ENCODE measurements at regions not wholly inside any gene's neighbourhood (a gene's known extent, or its start where the extent isn't known, plus 50 kb on each side); places are given as distances from the start of the nearest gene placed in this dataset.

- no peak for DNase-seq (ENCODE audit: low read depth in 1 of 2, low spot score in 1 of 2)
These were observed 94.2 kb downstream of the TMEM174 start for GRCh38 chr5:73266925-73267765.

GRCh38 chr5:73266176-73266738 is 93.3 kb downstream of the TMEM174 start:
- no peak for DNase-seq (ENCODE audit: low read depth in 1 of 2, low spot score in 1 of 2)

GRCh38 chr5:73265641-73266040 is 92.6 kb downstream of the TMEM174 start:
- no peak for DNase-seq (ENCODE audit: low read depth in 1 of 2, low spot score in 1 of 2)

- no peak for DNase-seq (ENCODE audit: low read depth in 1 of 2, low spot score in 1 of 2)
These were observed 91.6 kb downstream of the TMEM174 start for GRCh38 chr5:73264631-73265030.

- DNase-seq (ENCODE audit: low read depth in 1 of 2, low spot score in 1 of 2): no peak
These were observed 90.2 kb downstream of the TMEM174 start for GRCh38 chr5:73263001-73263710.

- DNase-seq (ENCODE audit: low read depth in 1 of 2, low spot score in 1 of 2): no peak
These were observed 83.9 kb downstream of the TMEM174 start for GRCh38 chr5:73256862-73257261.

- no peak for DNase-seq (ENCODE audit: low read depth in 1 of 2, low spot score in 1 of 2)
These were observed 83.5 kb downstream of the TMEM174 start for GRCh38 chr5:73256462-73256861.

GRCh38 chr5:73256012-73256411 is 83.0 kb downstream of the TMEM174 start:
- no peak for DNase-seq (ENCODE audit: low read depth in 1 of 2, low spot score in 1 of 2)

GRCh38 chr5:73254642-73255041 is 81.6 kb downstream of the TMEM174 start:
- DNase-seq (ENCODE audit: low read depth in 1 of 2, low spot score in 1 of 2): no peak

- no peak for DNase-seq (ENCODE audit: low read depth in 1 of 2, low spot score in 1 of 2)
These were observed 80.2 kb downstream of the TMEM174 start for GRCh38 chr5:73253047-73253660.

- DNase-seq (ENCODE audit: low read depth in 1 of 2, low spot score in 1 of 2): no peak
These were observed 77.7 kb downstream of the TMEM174 start for GRCh38 chr5:73250645-73251044.

GRCh38 chr5:73242735-73243134 is 69.7 kb downstream of the TMEM174 start:
- DNase-seq (ENCODE audit: low read depth in 1 of 2, low spot score in 1 of 2): no peak

- DNase-seq (ENCODE audit: low read depth in 1 of 2, low spot score in 1 of 2): no peak
These were observed 65.9 kb downstream of the TMEM174 start for GRCh38 chr5:73238873-73239272.

GRCh38 chr5:73236541-73237128 is 63.6 kb downstream of the TMEM174 start:
- no peak for DNase-seq (ENCODE audit: low read depth in 1 of 2, low spot score in 1 of 2)

- DNase-seq (ENCODE audit: low read depth in 1 of 2, low spot score in 1 of 2): no peak
These were observed 61.2 kb downstream of the TMEM174 start for GRCh38 chr5:73234204-73234555.

GRCh38 chr5:73233461-73234203 is 60.6 kb downstream of the TMEM174 start:
- DNase-seq (ENCODE audit: low read depth in 1 of 2, low spot score in 1 of 2): no peak

GRCh38 chr5:73233053-73233460 is 60.1 kb downstream of the TMEM174 start:
- DNase-seq (ENCODE audit: low read depth in 1 of 2, low spot score in 1 of 2): no peak

GRCh38 chr5:73232266-73233041 is 59.5 kb downstream of the TMEM174 start:
- DNase-seq (ENCODE audit: low read depth in 1 of 2, low spot score in 1 of 2): no peak

GRCh38 chr5:73231246-73231778 is 58.3 kb downstream of the TMEM174 start:
- no peak for DNase-seq (ENCODE audit: low read depth in 1 of 2, low spot score in 1 of 2)
